Stimulated activated CD8-positive, alpha-beta memory T cell treated with anti-CD3 and anti-CD28 coated beads, Interleukin-15, amount 100 ng/mL, for 1 hour (primary cell): ENCODE measurements at regions not wholly inside any gene's neighbourhood (a gene's known extent, or its start where the extent isn't known, plus 50 kb on each side); places are given as distances from the start of the nearest gene placed in this dataset.

Experiments used
- DNase-seq: peaks from one replicate; pipeline ENCODE4 v3.0.0-alpha.2; 2020; ENCODE audit warnings: low read depth

GRCh38 chr1:56442290-56442877, 137.0 kb downstream of the PLPP3 start:
- DNase-seq: no peak

- no peak for DNase-seq
Observed at GRCh38 chr1:56441601-56442000, 137.8 kb downstream of the PLPP3 start.

GRCh38 chr1:56439610-56440264, 139.6 kb downstream of the PLPP3 start:
- DNase-seq: no peak

GRCh38 chr1:56438901-56439551, 140.3 kb downstream of the PLPP3 start:
- no peak for DNase-seq

GRCh38 chr1:56437959-56438358, 141.4 kb downstream of the PLPP3 start:
- DNase-seq: no peak

- no peak for DNase-seq
Observed at GRCh38 chr1:56436912-56437417, 142.4 kb downstream of the PLPP3 start.

GRCh38 chr1:56436296-56436695, 143.1 kb downstream of the PLPP3 start:
- DNase-seq: no peak

- no peak for DNase-seq
Observed at GRCh38 chr1:56435434-56436262, 143.7 kb downstream of the PLPP3 start.

GRCh38 chr1:56434740-56435139, 144.6 kb downstream of the PLPP3 start:
- DNase-seq: no peak

GRCh38 chr1:56434025-56434424, 145.3 kb downstream of the PLPP3 start:
- DNase-seq: no peak

GRCh38 chr1:56433056-56433577, 146.2 kb downstream of the PLPP3 start:
- no peak for DNase-seq

- DNase-seq: no peak
Observed at GRCh38 chr1:56432166-56432971, 147.0 kb downstream of the PLPP3 start.

GRCh38 chr1:56430141-56430839, 149.1 kb downstream of the PLPP3 start:
- no peak for DNase-seq

- DNase-seq: no peak
Observed at GRCh38 chr1:56429288-56429687, 150.1 kb downstream of the PLPP3 start.

- DNase-seq: no peak
Observed at GRCh38 chr1:56426587-56427381, 152.6 kb downstream of the PLPP3 start.

- no peak for DNase-seq
Observed at GRCh38 chr1:56425494-56426037, 153.8 kb downstream of the PLPP3 start.

- no peak for DNase-seq
Observed at GRCh38 chr1:56424744-56425493, 154.4 kb downstream of the PLPP3 start.

GRCh38 chr1:56423716-56424115, 155.6 kb downstream of the PLPP3 start:
- no peak for DNase-seq

- DNase-seq: no peak
Observed at GRCh38 chr1:56418151-56418631, 161.2 kb downstream of the PLPP3 start.
